DMS 273 (cell line): ENCODE measurements at regions not wholly inside any gene's neighbourhood (a gene's known extent, or its start where the extent isn't known, plus 50 kb on each side); places are given as distances from the start of the nearest gene placed in this dataset.

ENCODE experiments used
- DNase-seq: peaks from one replicate; lab custom pipeline; 2025; ENCODE audit not compliant: unreplicated experiment; lab: John Stamatoyannopoulos, UW

DNA sequence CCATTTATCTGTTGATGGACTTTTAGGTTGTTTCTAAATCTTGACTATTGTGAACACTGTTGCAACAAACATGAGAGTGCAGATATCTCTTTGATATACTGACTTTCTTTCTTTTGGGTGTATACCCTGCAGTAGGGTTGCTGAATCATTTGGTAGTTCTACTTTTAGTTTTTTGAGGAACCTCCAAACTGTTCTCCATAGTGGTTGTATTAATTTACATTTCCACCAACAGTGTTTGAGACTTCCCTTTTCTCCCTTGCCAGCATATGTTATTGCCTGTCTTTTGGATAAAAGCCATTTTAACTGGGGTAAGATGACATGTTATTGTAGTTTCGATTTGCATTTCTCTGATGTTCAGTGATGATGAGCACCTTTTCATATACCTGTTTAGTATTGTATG, 330.0 kb downstream of the DDX10 start:
- no peak for DNase-seq

DNA sequence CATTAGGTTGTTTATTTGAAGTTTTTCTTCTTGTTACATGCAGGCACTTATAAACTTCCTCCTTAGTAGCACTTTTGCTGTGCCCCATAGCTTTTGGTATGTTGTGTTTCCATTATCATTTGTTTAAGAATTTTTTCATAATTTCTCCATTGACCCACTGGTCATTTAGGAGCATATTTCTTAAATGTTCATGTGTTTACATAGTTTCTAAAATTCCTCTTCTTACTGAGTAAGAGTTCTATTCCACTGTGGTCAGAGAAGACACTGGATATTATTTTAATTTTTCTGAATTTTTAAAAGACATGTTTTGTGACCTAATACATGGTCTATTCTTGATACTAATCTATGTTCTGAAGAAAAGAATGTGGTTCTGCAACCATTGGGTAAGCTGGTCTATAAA, 333.0 kb downstream of the DDX10 start:
- no peak for DNase-seq

DNA sequence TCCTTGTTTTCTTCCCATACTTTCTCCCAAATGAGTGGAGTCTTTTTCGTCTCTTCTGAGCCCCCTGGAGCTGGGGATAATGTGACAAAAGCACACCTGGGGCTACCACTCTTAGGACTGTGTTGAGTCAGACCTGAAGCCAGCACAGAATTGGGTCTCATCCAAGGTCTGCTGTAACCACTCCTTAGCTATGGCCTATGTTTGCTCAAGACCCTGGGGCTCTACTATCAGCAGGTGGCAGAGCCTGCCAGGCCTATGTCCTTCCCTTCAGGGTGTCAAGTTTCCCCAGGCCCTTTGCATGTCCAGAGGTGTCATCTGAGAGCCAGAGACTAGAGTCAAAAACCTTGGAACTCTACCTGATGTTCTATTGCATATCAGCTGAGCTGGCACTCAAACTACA, 335.7 kb downstream of the DDX10 start:
- no peak for DNase-seq

DNA sequence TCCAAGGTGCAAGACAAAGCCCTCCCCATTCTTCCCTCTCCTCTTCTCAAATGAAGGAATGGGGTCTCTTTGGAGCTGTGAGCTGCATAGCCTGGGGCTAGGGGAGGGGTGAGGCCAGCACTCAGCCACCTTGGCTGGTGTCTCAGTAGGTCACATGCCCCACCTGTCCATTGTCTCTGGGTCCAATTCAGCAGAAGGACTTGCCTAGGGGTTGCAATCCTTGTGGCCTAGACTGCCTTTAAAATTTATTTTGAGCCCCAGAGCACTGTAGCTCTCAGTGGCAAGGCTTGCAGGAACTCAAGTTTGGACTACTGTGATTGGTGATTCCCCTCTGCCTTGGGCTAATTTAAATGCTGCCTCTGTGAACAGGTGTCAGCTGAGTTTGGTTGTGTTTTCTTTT, 336.7 kb downstream of the DDX10 start:
- no peak for DNase-seq

DNA sequence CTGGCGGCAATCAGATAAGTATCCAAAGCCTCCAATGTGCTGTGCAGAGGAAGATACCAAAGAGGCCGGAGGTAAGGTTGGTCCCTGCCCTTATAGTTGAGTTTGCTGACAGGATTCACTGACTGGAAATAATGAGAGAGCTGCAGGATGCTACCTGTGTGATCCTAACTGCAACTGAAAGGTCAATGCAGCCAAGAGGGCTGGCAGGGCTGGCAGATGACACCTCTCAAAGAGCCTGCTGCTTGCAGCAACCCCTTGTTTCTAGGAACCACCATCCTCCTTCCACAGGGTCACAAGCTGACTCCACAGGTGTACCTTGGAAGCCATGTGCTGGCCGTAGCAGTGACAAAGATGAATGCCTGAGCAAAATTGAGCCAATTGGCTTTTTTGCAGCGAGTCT, 348.1 kb downstream of the DDX10 start:
- no peak for DNase-seq

DNA sequence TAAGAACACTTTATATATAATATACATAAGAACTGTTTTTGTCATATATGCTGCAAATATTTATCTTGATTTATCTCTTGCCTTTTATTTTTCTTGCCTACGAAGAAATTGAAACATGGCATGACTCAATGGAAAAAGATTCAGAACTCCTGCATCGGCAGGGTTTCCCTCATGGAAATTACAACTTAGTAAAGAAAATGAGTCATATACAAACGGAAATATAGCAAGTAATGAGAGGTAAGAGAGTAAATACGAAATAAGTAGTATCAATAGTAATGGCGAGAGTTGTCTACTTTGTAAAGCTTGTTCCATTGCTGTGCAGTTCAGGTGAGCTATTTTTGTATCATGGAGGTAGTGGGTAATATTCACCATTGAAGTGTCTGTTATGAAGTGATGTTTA, 350.4 kb downstream of the DDX10 start:
- no peak for DNase-seq

DNA sequence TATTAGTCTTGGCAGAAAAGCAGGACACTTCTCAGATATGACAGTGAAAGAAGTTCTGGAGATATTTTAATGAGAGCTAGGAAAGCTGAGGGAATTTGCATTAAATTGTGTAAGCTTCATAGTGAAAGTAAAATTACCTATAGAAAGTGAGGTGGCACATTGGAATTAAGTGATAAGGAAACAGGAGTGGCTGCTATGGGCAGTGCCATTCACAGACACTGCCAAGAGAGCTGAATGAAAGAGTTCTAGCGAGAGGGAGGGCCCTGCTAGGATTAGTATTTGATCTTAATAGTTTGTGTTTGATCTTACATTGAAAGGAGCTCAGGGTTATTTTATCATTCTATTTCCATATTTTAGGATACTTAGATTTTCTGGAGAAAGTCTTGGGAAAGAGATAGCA, 351.9 kb downstream of the DDX10 start:
- no peak for DNase-seq

DNA sequence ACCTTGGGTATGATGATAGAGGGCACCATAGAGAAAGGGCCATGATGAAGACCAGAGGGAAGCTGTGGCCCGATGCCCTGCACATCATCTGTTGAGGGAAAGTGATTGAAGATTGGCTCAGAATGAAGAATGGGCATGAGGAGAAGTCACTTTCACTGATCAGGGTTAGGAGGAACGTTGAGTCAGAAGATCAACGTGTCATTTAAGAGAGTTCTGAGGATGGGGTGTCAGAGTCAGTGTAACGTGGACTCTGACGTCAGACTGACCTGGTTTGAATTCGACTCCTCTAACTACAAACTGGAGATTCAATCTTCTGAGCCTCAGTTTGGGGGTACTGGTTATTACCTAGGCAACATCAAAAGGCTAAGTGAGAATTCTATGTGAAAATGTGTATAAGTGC, 352.6 kb downstream of the DDX10 start:
- no peak for DNase-seq

DNA sequence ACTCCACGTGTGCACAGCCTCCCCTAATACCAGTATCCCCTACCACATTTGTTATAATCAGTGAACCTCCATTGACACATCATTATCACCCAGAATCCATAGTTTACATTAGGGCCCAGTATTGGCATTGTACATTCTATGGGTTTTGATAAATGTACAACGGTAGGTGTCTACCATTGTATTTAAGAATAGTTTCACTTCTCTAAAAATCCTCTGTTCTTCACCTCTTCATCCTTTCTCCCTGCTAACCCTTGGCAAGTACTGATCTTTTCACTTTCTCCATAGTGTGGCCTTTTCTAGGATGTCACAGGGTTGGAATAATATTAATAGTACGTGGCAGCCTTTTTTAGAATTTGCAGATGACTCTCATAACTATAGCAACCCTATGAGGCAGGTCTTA, 353.8 kb downstream of the DDX10 start:
- no peak for DNase-seq

DNA sequence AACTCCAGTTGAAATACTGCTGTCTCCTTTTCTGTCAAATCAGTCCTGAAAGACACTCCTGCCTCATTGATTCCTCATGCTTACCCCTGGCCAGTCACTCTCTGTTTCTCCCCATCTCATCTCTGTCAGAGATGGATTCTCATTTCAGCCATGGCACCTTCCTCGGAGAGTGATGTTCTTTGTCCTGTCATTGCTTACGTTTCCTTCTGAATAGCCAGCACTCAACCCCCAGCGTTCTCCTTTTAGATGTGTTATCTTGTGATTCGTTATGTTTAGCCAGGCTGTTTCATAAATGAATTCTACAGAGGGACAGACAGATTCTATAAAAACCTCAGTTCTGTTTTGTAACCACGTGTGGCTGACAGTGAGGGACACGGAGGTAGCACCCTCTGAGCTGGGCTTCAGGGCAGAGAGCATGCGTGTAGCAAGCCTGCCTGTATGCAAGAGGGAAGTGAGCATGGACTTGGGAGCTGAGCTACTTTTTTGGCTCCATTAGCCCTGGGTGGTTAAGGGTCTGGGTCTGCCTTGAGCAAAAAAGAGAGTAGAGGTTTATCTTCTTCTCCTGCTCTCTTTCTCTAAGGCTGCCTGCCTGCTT, 354.6 kb downstream of the DDX10 start:
- DNase-seq: no peak

DNA sequence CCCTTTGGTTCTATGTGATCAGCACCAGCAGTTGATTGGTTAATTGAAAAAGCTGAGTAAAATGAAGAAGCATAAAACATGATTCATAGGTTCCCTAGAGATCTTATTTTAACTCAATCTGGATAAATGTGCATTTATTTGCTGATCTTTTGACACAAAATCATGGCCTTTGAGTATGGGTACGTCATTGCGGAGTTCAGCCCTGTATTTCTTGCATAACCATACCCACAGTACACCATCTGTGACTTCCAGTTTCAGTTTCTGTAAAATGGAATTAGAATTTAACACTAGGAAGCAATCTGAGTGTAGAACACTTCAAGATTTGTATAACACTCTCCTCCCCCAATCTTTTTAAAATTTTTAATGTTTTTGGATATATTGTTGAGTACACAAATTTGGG, 358.2 kb downstream of the DDX10 start:
- no peak for DNase-seq

DNA sequence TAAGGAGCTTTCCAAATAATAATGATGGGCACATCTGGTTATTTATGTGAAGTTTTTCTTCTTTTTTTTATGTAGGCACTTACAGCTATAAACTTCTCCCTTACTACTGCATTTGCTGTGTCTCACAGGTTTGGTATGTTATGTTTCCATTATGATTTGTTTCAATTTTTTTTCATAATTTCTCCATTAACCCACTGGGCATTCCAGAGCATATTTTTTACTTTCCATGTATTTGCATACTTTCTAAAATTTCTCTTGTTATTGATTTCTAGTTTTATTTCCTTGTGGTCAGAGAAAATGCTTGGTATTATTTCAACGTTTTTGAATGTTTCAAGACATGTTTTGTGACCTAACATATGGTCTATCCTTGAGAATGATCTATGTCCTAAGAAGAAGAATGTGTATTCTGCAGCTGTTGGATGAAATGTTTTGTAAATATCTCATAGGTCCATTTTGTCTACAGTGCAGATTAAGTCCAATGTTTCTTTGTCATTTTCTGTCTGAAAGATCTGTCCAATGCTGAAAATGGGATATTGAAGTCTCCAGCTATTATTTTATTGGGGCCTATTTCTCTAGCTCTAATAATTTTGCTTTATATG, 362.1 kb downstream of the DDX10 start:
- no peak for DNase-seq

DNA sequence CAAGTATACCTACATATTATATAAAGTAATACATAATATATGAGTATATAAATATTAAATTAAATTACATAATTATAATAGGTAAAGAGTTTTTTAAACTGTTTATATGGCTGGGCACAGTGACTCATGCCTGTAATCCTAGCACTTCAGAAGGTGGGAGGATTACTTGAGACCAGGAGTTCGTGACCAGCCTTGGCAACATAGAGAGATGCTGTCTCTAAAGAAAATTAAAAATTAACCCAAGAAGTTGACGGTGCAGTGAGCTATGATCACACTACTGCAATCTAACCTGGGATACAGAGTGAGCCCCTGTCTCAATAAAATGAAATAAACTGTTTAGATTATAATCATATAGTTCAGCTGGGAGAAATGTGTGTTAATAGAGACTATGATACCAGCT, 363.0 kb downstream of the DDX10 start:
- no peak for DNase-seq

DNA sequence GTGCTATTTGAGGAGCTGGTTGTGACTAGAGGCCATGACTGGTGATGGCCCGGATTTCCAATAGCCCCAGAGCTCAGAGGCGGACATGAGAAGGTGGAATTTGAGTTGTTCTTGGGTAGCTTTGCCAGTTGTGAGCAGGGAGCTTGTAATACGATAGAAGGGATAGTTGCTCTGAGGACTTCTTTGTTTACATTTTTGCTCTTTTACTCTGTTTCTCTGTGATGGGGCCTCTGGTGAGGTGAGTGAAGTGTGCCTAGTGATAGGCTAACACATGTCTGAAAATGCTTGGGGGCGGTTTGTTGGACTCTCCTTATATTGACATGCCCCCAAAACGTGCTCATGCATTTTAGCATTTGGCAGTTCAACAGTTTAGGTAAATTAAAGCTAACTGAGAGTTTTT, 365.1 kb downstream of the DDX10 start:
- DNase-seq: no peak

DNA sequence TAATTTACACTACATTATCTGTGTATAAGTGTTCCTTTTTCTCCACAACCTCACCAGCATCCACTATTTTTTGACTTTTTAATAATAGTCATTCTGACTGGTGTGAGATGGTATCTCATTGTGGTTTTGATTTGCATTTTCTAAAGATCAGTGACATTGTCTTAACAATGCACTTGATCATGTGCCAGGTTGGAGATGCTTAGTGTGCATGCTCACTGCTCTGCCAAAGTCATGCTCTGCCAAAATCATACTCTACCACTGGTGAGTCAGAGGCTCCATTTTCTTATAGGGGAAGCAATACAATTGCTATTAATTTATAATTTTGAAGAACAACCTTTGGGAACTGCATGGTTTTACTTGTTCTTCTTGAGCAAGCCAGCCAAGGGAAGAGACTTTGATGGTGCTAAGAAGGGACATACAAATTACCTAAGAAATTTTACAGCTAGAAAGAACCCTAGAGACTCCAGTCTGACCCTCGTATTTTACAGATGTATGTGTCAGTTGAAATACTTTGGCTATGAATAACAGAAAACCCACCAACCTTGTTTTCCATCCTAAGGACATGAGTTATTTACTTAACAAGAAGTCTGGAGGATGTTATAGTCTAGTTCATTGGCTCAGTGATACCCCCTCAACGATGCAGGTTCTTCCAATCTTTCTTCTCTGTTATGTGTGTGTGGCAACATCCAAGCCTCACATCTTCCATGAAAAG, 368.9 kb downstream of the DDX10 start:
- DNase-seq: no peak

DNA sequence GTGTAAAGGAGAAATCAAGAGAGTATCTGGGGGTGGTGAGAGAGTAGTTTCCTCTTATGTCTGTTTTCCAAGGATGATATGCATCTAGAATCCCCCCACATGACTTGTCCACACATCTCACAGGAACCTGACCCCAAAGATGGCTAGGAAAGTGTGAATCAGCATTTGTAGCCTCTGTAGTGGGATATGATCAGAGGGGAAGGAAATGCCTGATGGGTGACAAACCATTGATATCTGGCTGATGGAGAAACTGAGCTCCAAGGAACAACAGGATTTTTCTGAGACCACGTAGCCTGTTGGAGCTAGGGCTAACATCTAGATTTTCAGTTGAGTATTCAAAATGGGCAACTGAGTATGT, 369.4 kb downstream of the DDX10 start:
- no peak for DNase-seq

DNA sequence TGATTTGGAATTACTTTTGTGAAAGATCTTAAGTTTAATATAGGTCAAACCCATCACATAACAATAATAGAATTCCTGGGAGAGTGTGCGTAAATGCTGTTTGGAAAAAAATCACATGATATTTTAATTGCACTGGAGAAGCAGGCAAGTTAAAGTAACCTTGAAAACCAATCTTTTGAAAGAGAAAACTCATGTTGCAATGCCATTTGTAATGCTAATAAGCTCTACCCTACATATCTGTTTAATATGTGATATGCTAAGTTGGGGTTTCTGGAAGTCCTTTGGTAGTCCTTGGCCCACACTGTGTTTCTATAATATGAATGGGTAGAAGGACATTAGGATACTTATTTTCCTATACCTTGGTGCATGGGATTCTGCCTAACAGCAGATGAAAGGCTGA, 370.4 kb downstream of the DDX10 start:
- no peak for DNase-seq

DNA sequence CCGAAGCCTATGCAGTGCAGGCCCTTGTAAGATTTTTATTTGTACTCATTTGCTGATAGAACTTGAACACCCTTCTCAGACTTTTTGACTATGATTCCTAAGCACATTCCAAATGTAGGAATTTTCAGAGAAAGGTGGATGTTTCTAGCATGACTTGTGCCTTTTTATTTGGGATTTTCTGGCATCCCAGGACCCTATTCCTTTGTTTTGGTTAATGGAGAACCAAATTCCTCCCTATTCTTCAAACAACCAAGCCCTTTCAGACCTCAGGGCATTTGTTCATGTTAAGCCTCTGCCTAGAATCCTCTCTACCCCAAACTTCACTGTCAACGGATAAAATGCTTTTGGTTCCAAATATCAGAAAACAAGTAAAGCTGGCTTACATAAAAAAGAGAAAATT, 371.1 kb downstream of the DDX10 start:
- no peak for DNase-seq

DNA sequence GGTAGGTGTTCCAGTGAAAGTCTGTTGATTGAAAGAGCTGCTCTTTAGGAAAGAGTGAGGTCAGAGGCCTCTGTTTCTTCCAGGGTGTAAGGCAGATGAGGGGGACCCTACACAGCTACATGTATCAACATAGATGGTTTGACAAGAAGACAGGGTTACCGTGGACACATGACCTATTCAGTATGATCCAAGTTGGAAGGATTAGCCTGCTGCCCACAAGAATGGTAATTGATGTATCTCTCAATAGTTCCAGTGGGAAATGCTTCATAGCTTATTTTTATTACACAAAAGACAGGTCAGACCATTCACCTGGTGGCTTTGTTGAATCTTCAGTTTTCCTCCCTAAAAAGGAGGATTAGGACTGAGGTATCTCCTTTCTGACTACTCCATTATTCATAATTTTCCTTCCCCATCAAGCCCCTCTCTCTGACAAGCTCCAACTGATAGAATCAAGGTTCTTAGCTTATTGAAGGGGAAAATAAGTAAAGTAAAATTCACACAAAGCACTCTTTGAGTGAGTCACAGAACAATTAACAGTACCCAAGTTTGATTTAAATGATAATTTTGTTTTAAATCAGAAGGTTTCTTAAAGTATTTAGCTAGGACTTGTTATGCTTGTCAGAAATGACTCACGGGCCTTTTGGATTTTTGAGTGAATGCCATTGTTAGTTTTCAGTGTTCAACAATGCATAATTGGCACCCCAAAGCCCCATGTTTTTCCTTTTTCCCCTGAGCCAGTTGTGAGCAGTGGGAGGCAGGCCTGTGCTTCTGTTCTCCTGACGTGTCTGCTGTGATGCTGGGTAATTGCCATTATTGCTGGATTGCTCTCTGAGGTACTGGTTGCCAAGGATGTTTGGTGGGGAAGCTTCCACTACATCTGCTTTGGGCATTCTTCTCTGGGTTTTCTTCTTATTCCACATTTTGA, 373.2 kb downstream of the DDX10 start:
- no peak for DNase-seq

DNA sequence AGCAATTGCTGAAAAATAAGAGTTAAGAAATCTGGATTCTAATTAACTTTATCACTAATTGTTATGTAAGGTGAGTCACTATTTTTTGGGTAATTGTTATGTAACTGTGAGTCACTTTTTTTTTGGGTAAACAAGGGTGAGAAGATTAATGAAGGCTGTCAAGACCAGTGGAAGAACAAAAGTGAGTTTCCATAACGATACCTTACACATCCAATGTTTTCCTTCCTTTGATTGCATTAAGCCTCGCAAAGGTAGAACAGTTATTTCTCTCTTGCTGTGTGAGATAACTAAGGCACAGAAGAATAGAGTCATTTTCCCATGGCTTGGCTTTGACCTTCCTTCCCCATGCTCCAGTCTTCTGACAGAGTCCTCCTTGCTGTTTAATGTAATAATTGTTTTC, 374.7 kb downstream of the DDX10 start:
- no peak for DNase-seq

DNA sequence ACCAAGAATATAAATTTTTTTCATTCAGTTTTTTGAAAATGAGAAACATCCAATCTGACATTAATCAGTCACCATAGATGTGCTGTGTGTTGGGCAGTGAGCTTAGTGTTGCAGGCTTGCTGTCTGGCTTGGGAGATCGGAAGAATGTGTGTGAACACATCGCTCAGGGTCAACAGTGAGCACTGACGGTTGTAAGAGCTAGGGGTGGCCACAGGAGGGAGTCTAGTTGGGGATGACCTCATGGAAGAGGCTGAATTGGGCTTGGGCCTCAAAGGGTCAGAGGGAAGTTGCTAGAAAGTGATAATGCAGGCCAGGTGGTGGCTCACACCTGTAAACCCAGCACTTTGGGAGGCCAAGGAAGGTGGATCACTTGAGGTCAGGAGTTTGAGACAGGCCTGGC, 375.4 kb downstream of the DDX10 start:
- DNase-seq: peak; percentile 12

DNA sequence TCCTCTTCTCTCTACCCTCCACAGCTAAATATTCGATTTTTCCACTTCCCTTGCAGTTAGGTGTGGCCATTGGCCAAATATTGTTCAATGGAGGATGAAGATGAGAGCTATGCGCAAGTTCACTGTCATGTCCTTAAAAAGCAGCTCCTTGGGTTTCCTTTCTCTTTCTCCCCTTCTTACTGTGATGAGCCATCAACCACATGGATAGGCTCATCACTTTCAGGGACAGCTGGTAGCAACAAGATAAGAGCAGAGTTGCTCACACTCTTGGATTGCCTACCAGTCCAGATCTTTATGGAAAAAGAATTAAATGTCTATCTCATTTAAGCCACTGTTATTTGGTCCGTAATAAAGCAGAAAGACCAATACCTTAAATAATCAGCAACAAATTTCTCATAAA, 377.0 kb downstream of the DDX10 start:
- DNase-seq: no peak
